Activated CD4-positive, CD25-positive, alpha-beta regulatory T cell treated with anti-CD3 and anti-CD28 coated beads, Interleukin-2, amount 50 U/mL, for 16 hours (primary cell): ENCODE measurements at regions not wholly inside any gene's neighbourhood (a gene's known extent, or its start where the extent isn't known, plus 50 kb on each side); places are given as distances from the start of the nearest gene placed in this dataset.

Experiments
- DNase-seq: peaks from one replicate; pipeline ENCODE4 v3.0.0-alpha.2; 2020; ENCODE audit warnings: low read depth, low spot score

DNA sequence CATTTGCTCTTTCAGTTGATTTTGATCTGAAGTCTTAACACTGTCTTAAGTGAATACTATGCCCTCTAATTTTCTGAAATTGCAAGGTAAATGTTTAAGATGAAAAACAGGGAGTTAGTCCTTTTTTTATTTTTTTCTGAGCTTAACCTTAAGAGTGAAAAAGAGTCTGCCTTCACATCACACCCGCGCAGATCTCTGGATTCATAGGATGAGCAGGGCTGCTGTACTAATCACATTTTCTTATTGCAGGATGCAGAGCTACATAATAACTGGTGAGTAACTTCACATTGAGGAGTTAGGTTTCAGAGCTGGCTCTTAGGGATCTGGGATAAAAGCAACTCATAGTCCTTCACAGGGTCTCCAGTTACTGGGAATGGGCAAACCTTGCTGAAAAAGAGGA, 188.7 kb upstream of the ATP1B1 start:
- no peak for DNase-seq

DNA sequence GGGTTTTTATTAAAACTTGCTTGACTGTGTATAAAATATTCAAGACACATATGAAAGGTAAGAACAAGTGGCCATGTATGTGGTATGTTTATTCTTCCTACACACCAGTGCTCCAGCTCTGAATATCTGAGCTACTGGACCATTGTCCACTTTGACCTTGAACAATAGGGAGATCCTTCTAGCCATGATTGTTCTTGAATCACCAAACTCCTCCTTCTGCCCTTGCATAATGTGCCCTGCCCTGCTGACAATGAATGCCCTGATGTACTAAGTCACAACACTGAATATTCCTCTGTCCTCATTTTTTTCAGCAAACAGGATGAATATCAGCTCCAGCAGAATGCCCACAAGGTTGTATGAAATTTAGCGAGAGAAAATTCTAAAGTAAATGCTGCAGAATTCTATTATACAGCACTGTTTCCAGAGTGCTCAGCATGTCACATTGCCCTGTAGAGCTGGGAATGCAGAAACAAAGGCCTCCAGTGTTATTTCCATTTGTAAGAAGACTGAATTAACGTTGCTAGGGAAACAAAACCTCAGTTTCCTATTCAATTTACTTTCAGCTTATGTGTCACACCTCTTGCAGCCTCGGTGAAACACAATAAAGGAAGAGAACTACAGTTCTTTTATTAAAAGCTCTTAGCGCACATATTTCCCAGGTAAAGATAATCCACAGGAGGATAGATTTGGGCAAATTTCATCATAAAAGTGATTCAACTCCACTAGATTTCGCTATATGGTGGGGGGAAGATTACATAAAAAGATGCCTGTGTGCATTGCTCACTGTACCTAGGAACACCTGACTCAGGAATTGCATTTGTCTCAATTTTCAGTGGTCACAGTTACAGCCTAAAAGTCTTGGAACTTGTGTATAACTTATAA, 187.4 kb upstream of the ATP1B1 start:
- DNase-seq, result no peak

DNA sequence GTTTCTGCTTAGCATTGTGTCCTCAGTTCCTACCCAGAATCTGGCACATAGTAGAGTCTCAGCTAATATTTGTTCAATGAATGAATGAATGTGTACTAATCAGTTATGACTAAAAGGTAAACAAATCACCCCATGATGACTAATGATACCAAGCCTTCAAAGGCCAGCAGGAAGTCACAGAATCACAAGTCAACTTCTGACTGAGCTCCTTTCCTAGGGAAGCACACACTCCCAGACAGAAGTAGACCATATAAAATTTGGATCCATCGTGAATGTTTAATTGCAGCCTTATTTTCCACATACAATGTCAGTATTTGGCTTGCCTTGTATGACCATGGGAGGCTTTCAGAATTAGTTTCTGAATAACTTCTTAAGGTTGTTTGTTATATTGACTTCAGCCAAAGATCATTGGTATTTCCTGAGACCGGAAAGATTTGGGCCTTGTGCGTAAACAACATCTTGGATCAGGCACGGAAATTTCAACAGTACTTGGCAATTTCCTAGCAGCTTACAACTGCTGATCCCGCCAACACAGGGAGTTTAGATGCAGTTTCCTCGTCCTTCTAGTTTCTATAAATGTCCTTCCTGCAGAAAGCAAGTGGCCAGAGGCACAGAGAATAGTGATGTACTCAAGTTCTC, 185.9 kb upstream of the ATP1B1 start:
- DNase-seq, result no peak

DNA sequence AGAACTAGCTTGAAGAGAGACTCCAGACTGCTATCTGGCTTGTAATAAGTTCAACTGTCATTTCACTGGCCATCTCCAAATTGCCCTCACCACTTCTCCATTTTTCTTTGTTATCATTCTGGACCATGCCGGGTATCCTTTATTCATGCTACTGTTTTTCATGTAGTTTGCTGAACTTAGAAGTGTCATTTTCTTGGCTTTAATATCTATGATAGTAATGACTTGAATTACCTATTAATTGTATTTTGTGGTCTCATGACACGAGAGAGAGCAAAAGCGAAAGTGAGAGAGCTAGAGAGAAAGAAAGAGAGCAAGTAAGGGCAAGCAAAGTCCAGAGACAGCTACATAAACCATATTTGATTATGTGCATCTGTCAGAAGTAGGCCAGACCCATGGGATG, 184.9 kb upstream of the ATP1B1 start:
- no peak for DNase-seq

DNA sequence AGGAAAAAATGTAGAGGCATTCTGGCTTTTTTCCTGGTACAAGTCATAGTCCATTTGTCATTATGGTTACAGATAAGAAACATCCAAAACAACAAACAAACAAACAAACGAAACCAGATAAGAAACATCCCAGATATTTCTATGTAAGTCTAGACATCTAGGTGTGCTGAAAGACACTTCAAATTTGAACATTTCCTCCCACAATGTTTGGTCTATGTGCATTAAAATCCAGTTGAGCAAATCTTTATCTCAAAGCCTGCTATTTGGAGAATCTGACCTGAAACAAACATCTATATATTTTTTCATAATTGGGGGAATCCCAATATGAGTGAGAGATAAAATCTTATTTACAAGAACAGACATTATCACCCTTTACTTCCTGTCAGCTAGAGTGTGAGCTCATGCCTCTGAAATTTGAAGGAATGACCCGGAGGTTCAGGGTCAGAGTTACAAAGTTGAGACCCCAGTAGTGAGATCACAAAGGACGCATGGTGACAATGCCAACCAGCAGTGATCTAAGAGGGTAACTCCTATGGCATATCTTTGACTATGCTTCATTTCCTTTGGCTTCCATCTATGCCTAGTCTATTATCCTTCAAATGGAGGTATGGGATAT, 182.9 kb upstream of the ATP1B1 start:
- DNase-seq, result no peak

DNA sequence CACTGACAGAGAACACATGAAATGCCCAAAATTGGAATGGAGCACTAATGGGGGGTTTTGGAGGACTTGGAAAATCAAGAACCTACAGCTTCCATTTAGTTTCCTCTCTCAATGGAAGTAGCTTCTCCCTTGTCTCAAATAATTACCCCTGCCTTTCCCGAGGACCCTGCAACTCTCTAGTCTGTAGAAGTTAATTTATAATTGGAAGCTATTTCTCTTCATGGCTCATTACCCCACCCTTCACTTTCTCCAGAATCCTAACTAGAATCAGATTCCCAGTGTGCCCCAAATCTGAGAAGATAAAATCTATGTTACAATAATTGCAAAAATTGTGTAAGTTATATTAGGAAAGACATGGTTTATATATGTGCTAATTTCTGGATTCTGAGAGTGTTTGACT, 181.5 kb upstream of the ATP1B1 start:
- DNase-seq, result no peak

DNA sequence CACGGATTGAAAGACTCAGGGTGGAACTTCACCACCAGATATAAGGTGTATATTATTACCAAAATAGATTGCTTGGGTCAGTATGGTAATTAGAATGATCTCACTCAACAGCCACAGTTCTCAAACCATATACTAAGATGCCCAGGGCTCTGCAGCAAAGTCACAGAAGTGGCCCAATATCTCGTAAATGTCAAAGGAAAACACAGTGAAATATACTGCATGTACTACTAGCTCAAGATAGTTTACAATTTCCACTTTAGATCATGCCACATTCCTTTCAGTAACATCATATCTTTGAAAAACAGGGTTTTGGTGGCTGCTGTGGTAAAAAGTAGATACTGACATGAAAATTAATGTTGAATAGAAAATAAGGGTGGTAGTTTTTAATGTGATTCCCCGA, 180.3 kb upstream of the ATP1B1 start:
- no peak for DNase-seq

DNA sequence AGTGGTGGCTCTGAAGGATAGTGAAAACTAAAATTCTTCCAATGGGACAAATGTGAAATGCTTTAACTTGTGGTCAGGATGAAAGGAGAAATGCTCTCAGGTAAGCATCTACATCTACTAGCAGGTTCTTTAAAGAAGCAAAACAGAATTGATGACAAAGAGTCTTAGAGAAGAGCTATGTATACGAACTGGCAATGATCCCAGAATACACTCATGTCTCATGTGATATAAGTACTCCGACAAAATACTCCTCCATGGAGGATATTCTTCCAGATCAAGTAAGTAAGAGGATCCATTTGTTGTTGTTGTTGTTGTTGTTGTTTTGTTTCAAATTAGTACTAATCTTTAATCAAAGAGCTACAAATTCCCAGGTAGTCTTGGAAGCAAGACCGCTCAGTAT, 174.0 kb upstream of the ATP1B1 start:
- no peak for DNase-seq

DNA sequence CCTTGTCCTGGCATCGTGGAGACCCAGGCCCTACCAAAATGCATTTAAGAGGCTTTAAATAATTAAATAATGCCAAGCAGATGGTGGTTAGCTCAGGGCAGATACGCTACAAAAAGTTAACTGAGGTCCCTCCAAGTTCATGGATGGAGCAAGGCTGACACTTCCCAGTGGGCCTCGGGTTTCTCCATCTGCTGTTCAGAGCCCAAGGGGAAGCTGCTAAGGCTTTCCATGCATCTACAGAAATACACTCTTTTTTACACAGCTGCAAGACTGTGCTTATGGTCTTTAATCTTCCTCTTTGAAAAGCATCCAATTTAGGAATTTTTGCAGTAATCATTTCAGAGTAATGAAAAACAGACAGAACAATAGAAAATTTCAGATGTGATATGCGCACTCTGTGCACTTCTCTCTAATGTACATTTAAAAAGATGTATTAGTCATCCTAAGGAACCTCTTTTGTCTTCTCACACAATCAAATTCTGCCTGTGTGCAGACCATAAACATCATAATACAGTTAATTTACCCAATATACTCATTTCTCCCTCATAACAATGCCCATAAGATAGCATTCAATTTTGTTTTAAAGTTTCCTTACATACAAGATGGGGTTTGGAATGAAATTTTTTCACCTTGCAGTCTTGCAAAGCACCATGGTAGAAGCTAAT, 173.2 kb upstream of the ATP1B1 start:
- DNase-seq, result no peak

DNA sequence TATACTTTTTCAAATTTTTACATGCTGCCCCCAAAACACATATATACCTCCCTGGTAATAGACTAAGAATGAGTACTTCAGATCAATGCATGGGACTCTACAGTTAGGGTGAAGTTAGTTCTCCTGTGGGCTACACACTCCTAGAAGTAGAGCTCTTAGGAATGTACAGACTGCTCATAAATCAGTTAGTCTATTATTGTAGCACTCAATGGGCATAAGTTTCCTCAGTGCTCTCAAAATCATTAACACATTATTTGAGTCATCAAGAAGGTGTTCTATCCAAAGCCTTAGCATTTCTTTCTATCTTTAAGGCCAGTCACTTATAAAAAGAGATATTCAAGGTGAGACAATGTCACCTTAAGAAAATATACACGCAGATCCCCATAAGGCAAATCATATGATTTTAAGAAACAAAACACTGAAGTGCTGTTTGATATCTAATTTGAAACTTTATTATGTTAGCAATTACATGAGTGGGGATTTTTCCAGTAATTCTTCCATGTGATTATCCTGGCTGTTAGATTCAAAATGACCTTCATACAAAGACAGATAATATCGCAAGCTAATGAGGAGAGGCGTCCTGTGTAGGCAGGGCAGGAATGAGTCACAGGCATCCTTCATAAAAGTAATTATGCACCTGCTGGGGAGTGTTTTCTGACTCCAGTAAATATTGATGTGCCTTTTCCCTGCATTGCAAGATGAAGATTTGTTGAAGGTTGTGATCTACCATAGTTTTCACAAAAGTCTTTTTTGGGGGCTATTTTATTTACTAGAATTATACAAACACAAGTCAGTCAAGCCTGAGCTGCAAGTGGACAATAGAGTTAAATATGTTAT, 167.2 kb upstream of the ATP1B1 start:
- no peak for DNase-seq

DNA sequence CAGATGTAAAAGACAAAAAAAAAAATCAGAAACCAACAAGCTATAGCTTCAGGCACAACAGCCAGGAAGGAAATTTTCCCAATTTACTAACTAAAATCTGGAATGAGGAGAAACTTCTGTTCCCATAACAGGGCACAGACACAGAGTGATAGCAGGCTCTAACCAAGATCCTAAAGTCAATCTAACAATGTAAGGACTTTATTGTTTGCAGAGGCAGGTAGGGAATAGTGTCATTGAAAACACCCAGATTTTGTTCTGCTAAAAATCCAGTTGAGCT, 166.6 kb upstream of the ATP1B1 start:
- DNase-seq, result no peak

DNA sequence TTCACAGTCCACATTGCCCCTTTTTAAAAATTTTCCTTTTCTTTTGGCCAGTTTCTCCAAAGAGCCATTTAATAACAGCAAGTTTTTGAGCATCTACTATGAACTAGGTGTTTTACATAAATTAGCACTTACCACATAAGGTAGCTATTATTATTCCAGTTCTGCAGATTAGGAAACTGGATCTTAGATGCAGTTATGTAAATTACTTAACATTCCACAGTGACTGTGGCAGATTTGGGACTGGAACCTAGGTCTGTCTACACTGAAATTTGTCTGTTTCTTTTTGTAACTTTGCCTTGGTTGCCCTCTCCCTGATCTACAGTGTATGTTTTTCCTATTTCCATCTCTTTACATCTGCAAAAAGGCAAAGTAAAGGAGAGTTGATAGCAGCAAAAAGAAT, 164.8 kb upstream of the ATP1B1 start:
- DNase-seq, result no peak

DNA sequence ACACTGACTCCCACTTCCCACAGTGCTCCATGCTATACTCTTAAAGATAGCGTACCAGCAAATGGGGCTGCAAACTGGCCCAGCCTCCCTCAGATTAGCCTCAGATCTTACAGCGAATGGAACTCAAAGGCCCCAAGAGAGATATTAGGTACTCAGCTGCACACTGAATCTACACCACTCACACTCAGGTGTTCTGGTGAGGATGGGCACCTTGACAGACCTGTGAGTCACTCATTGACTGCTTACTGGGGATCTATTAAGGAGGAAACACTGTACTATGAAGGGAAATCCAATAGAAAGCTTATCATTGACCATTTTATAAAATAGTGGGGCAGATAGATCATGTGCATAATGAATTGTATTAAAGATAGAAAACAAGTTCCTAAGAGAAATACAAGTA, 164.3 kb upstream of the ATP1B1 start:
- no peak for DNase-seq

DNA sequence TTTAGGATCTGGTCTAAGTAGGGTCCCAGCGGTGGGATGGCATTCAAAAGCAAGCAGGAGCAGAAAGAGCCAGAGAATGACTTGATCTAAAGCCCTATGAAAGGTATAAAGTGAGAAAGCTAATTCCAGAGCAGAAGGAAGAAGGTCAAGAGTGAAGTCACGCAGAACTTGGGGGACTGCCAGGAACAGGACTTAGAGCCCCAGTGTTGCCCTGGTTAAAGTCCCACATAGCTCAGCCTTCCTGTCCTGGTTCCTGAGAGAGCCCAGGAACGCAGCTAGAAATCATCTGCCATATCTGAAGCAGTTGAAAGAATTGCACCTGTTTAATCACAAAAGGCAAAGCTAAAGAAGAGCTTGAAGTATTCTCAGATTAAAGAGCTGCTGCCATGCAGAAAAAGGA, 160.6 kb upstream of the ATP1B1 start:
- no peak for DNase-seq

DNA sequence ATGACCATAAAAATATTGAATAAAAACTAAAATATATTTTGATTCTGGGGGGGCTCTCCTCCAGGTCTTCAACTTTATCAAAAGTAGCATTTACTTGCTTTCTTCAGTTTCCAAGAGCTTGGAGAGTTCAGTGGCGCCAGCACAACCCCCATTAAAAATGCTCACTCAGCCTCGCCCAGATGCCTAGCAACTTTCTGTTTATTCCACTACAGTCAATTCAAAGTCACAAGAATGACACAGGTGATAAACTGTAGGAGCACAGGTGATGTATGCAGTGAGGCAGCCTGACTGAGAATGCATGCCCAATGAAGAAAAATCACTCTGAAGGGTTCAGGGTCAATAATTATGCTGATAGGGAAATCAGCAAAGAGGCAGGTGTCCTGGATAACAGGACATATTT, 159.4 kb upstream of the ATP1B1 start:
- DNase-seq, result no peak

DNA sequence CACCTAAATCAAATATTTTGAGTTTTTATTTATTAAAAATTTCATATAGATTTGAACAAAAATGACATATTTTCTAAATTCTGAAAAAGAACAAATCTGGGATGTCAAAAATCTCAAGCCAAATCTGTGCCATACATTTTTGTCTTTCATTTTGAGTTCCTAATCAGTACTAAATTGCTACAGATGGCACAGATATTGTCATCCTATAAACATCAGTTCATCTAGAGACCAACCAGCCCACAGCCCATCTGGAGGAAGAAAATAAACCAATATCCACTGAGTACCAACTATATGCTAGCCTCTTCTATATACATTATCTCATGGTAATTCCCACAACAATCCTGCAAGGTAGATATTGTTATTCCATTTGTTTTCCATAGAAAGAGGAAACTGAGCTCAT, 156.8 kb upstream of the ATP1B1 start:
- no peak for DNase-seq

DNA sequence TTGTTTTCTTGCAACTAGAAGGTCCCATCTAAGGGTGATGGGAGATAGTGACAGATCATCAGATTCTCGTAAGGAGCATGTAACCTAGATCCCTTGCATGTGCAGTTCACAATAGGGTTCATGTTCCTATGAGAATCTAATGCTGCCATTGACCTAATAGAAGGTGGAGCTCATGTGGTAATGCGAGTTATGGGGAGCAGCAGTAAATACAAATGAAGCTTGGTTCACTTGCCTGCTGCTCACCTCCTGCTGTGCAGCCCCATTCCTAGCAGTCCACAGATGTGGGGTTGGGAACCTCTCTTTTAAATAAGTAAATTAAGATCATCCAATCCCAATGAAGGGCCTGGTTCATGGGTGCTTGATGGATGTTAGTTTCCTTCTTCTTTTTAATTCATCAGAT, 148.7 kb upstream of the ATP1B1 start:
- DNase-seq, result no peak

DNA sequence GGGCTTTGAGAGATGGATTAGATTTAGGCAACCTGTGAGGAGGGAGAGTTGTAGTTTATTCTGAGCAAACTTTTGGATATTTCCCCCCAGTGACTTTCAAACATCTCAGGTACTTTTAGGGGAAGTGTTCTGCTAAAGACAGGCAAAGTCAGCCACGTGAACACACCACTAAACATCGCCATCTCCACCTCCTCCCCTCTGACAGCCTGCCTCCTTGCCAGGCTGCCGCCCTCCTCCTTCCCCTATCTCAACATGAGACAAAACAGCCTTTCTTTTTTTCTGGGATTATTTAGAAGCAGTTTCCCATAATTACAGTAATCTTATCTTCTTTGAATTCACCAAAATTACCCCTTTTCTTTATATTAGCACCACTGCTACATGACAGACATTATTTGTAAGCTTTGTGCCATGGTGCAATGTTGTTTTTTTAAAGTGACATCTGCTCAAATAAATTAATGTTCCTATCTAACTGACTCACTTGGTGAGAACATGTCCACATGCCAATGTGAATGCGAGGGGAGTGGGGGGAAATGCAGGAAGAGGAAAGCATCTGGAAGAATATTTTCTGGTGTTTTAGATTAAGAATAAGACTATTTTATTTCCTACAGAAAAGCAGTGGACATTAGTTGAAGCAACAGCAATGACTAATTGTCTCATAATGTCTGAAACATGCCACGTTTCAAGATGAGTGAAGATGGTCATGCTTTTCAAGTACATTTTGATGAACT, 147.8 kb upstream of the ATP1B1 start:
- DNase-seq, result no peak

DNA sequence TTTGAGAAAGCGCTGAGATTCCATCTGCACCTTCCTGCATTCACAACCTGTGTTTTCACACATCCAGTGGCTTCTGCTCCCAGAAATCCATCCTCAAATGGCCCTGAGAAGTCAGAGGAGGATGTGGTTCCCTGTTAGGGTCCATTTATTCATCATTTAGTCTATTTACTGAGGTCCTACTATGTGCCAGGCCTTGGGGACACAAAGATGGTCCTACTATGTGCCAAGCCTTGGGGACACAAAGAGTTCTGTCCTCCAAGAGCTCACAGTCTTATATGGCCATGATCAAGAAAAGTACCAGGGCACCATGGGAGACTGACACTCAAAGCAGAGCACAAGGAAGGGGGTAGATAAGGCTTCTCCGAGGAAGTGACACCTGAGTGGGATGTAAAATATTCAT, 147.1 kb upstream of the ATP1B1 start:
- no peak for DNase-seq

DNA sequence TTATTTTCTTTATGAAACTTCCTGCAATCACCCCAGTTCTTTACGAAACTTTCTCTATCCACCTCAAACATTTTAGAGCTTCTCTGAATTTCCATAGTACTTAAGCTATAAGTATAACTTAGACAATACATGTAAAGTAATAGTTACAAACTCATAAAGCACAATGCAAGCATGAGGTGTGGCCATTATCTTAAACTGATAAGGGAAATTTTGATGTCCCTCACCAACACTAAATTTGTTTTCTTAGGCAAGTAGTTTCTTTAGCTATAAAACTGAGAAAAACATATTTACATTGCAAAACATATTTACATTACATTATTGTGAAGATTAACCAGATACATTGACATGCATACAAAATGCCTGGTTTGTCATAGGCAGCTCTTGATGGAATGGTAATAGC, 146.4 kb upstream of the ATP1B1 start:
- no peak for DNase-seq

DNA sequence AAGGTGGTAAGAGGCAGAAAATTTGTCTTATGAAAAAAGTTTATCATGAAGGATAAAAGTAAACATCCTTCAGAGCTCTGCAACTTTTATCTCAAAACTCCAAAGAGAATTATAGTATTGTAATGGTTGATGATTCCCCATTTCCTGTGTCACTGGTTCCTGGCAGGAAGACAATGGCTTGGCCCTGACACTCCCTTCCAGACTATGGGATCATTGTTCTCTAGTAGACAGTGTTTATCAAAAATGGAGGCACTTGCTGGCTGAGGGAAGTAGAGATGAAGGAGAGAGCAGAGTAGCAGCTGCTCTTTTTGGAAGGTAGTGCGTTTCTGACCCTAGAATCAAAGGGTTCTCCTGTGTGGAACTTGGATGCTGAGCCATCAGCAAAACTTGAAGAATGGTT, 145.9 kb upstream of the ATP1B1 start:
- no peak for DNase-seq
